Neural cell (in vitro differentiated cells): ENCODE measurements at regions not wholly inside any gene's neighbourhood (a gene's known extent, or its start where the extent isn't known, plus 50 kb on each side); places are given as distances from the start of the nearest gene placed in this dataset.

Source experiments
- H2AFZ ChIP-seq: fragments of 200-600, 300-800 bp; sonication (generic), shearing (Covaris generic); 2 replicates; pipeline ENCODE4 v1.6.0; 2014; ENCODE audit warnings: low read depth, mild to moderate bottlenecking, antibody characterized with exemption, low read length, moderate library complexity
- H3F3A ChIP-seq: fragments of 200-600 bp; shearing (Covaris generic); 2 replicates; pipeline ENCODE4 v1.6.1; 2016; ENCODE audit warnings: mild to moderate bottlenecking, moderate library complexity, mixed read lengths, antibody characterized with exemption, low read length; ENCODE audit not compliant: insufficient read depth, poor library complexity, severe bottlenecking
- H3K27ac ChIP-seq: fragments of 200-600, 300-800 bp; sonication (generic), shearing (Covaris generic); 2 replicates; pipeline ENCODE4 v1.5.1; 2014; ENCODE audit warnings: mild to moderate bottlenecking, low read length, moderate library complexity
- H3K27me3 ChIP-seq: fragments of 300-800, 200-600 bp; sonication (generic), shearing (Covaris generic); 2 replicates; pipeline ENCODE4 v1.6.0; 2014; ENCODE audit warnings: mild to moderate bottlenecking, low read depth, low read length, moderate library complexity; ENCODE audit not compliant: insufficient read depth
- H3K36me3 ChIP-seq: fragments of 300-800, 200-600 bp; sonication (generic), shearing (Covaris generic); 2 replicates; pipeline ENCODE4 v1.5.1; 2014; ENCODE audit warnings: mild to moderate bottlenecking, antibody characterized with exemption, low read length, moderate library complexity; ENCODE audit not compliant: insufficient read depth
- H3K4me2 ChIP-seq: fragments of 300-800, 200-600 bp; sonication (generic), shearing (Covaris generic); 2 replicates; pipeline ENCODE4 v1.6.0; 2014; ENCODE audit warnings: mild to moderate bottlenecking, low read length
- H3K4me3 ChIP-seq: fragments of 300-800, 200-600 bp; sonication (generic), shearing (Covaris generic); 2 replicates; pipeline ENCODE4 v1.5.1; 2014; ENCODE audit warnings: mild to moderate bottlenecking, low read length, moderate library complexity
- H3K79me2 ChIP-seq: fragments of 200-600 bp; shearing (Covaris generic); replicated peaks from 2 replicates; pipeline ENCODE4 v1.6.0; 2014; ENCODE audit warnings: mild to moderate bottlenecking, low read length, moderate library complexity; ENCODE audit not compliant: insufficient read depth
- H3K9ac ChIP-seq: fragments of 300-800, 200-600 bp; sonication (generic), shearing (Covaris generic); 2 replicates; pipeline ENCODE4 v1.6.1; 2016; ENCODE audit warnings: mild to moderate bottlenecking, low read length, mixed read lengths
- H3K9me2 ChIP-seq: fragments of 200-600 bp; shearing (Covaris generic); 2 replicates; pipeline ENCODE4 v1.6.1; 2016; ENCODE audit warnings: mild to moderate bottlenecking, low read length, mixed read lengths; ENCODE audit not compliant: insufficient read depth
- H3K9me3 ChIP-seq: fragments of 200-600, 300-800 bp; sonication (generic), shearing (Covaris generic); 2 replicates; pipeline ENCODE4 v1.6.1; 2016; ENCODE audit warnings: mild to moderate bottlenecking, mixed run types, low read length, moderate library complexity, mixed read lengths
- H4K20me1 ChIP-seq: fragments of 200-600 bp; shearing (Covaris generic); 2 replicates; pipeline ENCODE4 v1.6.1; 2016; ENCODE audit warnings: mild to moderate bottlenecking, mixed run types; ENCODE audit not compliant: insufficient read depth
- CTCF ChIP-seq: fragments of 450-650 bp; IDR thresholded peaks from 2 replicates; pipeline ENCODE4 v1.5.1; 2014; ENCODE audit warnings: antibody characterized with exemption, mild to moderate bottlenecking, moderate library complexity; ENCODE audit not compliant: poor library complexity, severe bottlenecking
- EP300 ChIP-seq: fragments of 450-650 bp; conservative IDR thresholded peaks from 2 replicates; pipeline ENCODE4 v1.6.1; 2014; ENCODE audit warnings: antibody characterized with exemption, mild to moderate bottlenecking, moderate library complexity; ENCODE audit not compliant: poor library complexity, severe bottlenecking
- EZH2 ChIP-seq: fragments of 200-600, 300-800 bp; shearing (Covaris generic), sonication (generic); IDR thresholded peaks from 2 replicates; pipeline ENCODE4 v1.6.1; 2014; ENCODE audit warnings: antibody characterized with exemption, low read length, borderline replicate concordance, mild to moderate bottlenecking; ENCODE audit not compliant: insufficient read depth, poor library complexity, severe bottlenecking
- MXI1 ChIP-seq: fragments of 450-650 bp; conservative IDR thresholded peaks from 2 replicates; pipeline ENCODE4 v1.6.1; 2014; ENCODE audit warnings: antibody characterized with exemption, mild to moderate bottlenecking; ENCODE audit not compliant: poor library complexity, severe bottlenecking
- POLR2AphosphoS5 ChIP-seq: IDR thresholded peaks from 2 replicates; pipeline ENCODE4 v1.6.1; 2012
- RAD21 ChIP-seq: fragments of 450-650 bp; conservative IDR thresholded peaks from 2 replicates; pipeline ENCODE4 v1.6.1; 2014; ENCODE audit warnings: antibody characterized with exemption, mild to moderate bottlenecking, moderate library complexity
- REST ChIP-seq: IDR thresholded peaks from 2 replicates; pipeline ENCODE4 v1.6.1; 2012; ENCODE audit warnings: borderline replicate concordance
- SMC3 ChIP-seq: fragments of 450-650 bp; conservative IDR thresholded peaks from 2 replicates; pipeline ENCODE4 v1.6.1; 2014; ENCODE audit warnings: antibody characterized with exemption, mild to moderate bottlenecking, moderate library complexity; ENCODE audit not compliant: poor library complexity
- TAF1 ChIP-seq: IDR thresholded peaks from 2 replicates; pipeline ENCODE4 v1.6.1; 2012; ENCODE audit warnings: low read depth

GRCh38 chr2:78024996-78025395 is 502.8 kb upstream of the LRRTM4 start:
- Histone ChIP-seq H3K9ac (no peak overlapping the region), H3F3A (no peaks in the 10 kb centered on the region), H3K4me2 (no peak overlapping the region), H2AFZ (no peak overlapping the region), H4K20me1 (no peaks in the 10 kb centered on the region), H3K27me3 (no peaks in the 10 kb centered on the region), H3K9me3 (peaks cover 11% of the 10 kb centered on the region), H3K36me3 (no peaks in the 10 kb centered on the region), H3K27ac (no peak overlapping the region), H3K4me3 (no peak overlapping the region), H3K9me2 (no peaks in the 10 kb centered on the region), H3K79me2 (no peaks in the 10 kb centered on the region)
- TF ChIP-seq POLR2AphosphoS5, result no peak
- TF ChIP-seq EP300, result no peak
- TF ChIP-seq TAF1, result no peak
- no peak for TF ChIP-seq REST
- TF ChIP-seq RAD21, result no peak
- no peak for TF ChIP-seq MXI1
- no peak for TF ChIP-seq CTCF
- no peak for TF ChIP-seq SMC3
- TF ChIP-seq EZH2, result no peak

GRCh38 chr2:78029392-78029995 is 507.3 kb upstream of the LRRTM4 start:
- Histone ChIP-seq H3K9me3 (peaks cover 7% of the 10 kb centered on the region), H3K79me2 (no peaks in the 10 kb centered on the region), H3K9ac (no peak overlapping the region), H3F3A (no peaks in the 10 kb centered on the region), H3K4me3 (no peak overlapping the region), H3K27me3 (no peaks in the 10 kb centered on the region), H4K20me1 (no peaks in the 10 kb centered on the region), H3K27ac (no peak overlapping the region), H3K9me2 (no peaks in the 10 kb centered on the region), H3K4me2 (no peak overlapping the region), H2AFZ (no peak overlapping the region), H3K36me3 (no peaks in the 10 kb centered on the region)
- TF ChIP-seq POLR2AphosphoS5 (no peak), MXI1 (no peak), EP300 (no peak), TAF1 (no peak), EZH2 (no peak), CTCF (no peak), SMC3 (no peak), RAD21 (no peak), REST (no peak)
